ENCODE measurements at regions not wholly inside any gene's neighbourhood (a gene's known extent, or its start where the extent isn't known, plus 50 kb on each side); places are given as distances from the start of the nearest gene placed in this dataset.

DNA sequence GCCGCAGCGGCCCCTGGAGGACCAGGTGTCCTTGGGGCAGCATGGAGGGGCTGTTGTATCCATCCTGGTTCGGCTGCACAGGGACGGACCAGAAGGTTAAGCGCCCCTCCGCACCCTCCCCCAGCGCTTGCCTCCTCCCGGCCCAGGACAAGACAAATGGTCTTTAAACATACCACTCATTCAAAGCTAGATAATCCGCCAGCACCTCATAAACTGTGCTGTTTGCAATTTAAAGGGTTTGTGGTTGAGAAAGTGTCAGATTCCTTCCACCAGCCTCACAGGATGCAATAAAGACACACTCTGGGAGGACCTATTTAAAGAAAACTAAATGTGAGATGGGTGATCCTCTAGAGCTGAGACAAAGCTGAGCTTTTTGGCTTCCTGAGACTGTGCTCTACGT is 426.2 kb upstream of the EEF2KMT start:
- H3K79me2 ChIP-seq (ENCODE audit: low read length), result no peaks in the 10 kb centered on the region
- H3K4me3 ChIP-seq (ENCODE audit: low read length), result no peak overlapping the region
- no peaks in the 10 kb centered on the region for H3K9me3 ChIP-seq (ENCODE audit: insufficient read depth, low read length)
- no peaks in the 10 kb centered on the region for H3K36me3 ChIP-seq (replicated peaks; ENCODE audit: low read depth, low read length)
- H3K4me2 ChIP-seq (ENCODE audit: low read length), result no peak overlapping the region
- H3K4me1 ChIP-seq (ENCODE audit: low read length), result no peaks in the 10 kb centered on the region
- H3K27me3 ChIP-seq (ENCODE audit: low read depth, low read length), result no peaks in the 10 kb centered on the region
- no peak overlapping the region for H3K27ac ChIP-seq (ENCODE audit: low read length)
- H3K9ac ChIP-seq (ENCODE audit: low read length), result no peak overlapping the region
- H2AFZ ChIP-seq (ENCODE audit: low read depth, low read length), result no peak overlapping the region
- no peaks in the 10 kb centered on the region for H4K20me1 ChIP-seq (ENCODE audit: insufficient read depth, low read length)
- TF ChIP-seq CTCF (IDR thresholded peaks at IDR 0.05; ENCODE audit: low read depth, low read length) (no peak), EZH2phosphoT487 (IDR thresholded peaks at IDR 0.05; ENCODE audit: low read depth) (no peak)

- Histone ChIP-seq H3K27ac (ENCODE audit: low read length) (no peak overlapping the region), H3K4me3 (ENCODE audit: low read length) (no peak overlapping the region), H3K4me2 (ENCODE audit: low read length) (no peak overlapping the region), H3K9ac (ENCODE audit: low read length) (no peak overlapping the region), H4K20me1 (ENCODE audit: insufficient read depth, low read length) (no peaks in the 10 kb centered on the region), H2AFZ (ENCODE audit: low read depth, low read length) (no peak overlapping the region), H3K4me1 (ENCODE audit: low read length) (no peaks in the 10 kb centered on the region), H3K36me3 (replicated peaks; ENCODE audit: low read depth, low read length) (no peaks in the 10 kb centered on the region), H3K9me3 (ENCODE audit: insufficient read depth, low read length) (no peaks in the 10 kb centered on the region), H3K27me3 (ENCODE audit: low read depth, low read length) (no peaks in the 10 kb centered on the region), H3K79me2 (ENCODE audit: low read length) (no peaks in the 10 kb centered on the region)
- TF ChIP-seq CTCF (IDR thresholded peaks at IDR 0.05; ENCODE audit: low read depth, low read length) (no peak), EZH2phosphoT487 (IDR thresholded peaks at IDR 0.05; ENCODE audit: low read depth) (no peak)
Observed at GRCh38 chr16:5516115-5516514, 418.5 kb upstream of the EEF2KMT start.

GRCh38 chr16:5512014-5512413 is 414.4 kb upstream of the EEF2KMT start:
- no peaks in the 10 kb centered on the region for H3K9me3 ChIP-seq (ENCODE audit: insufficient read depth, low read length)
- no peaks in the 10 kb centered on the region for H3K27me3 ChIP-seq (ENCODE audit: low read depth, low read length)
- H3K36me3 ChIP-seq (replicated peaks; ENCODE audit: low read depth, low read length), result no peaks in the 10 kb centered on the region
- TF ChIP-seq EZH2phosphoT487 (IDR thresholded peaks at IDR 0.05; ENCODE audit: low read depth), result no peak
- TF ChIP-seq CTCF (IDR thresholded peaks at IDR 0.05; ENCODE audit: low read depth, low read length), result no peak
- H2AFZ ChIP-seq (ENCODE audit: low read depth, low read length), result no peak overlapping the region
- no peak overlapping the region for H3K9ac ChIP-seq (ENCODE audit: low read length)
- H3K4me2 ChIP-seq (ENCODE audit: low read length), result no peak overlapping the region
- no peaks in the 10 kb centered on the region for H3K4me1 ChIP-seq (ENCODE audit: low read length)
- no peaks in the 10 kb centered on the region for H3K79me2 ChIP-seq (ENCODE audit: low read length)
- no peak overlapping the region for H3K4me3 ChIP-seq (ENCODE audit: low read length)
- no peak overlapping the region for H3K27ac ChIP-seq (ENCODE audit: low read length)
- H4K20me1 ChIP-seq (ENCODE audit: insufficient read depth, low read length), result no peaks in the 10 kb centered on the region

DNA sequence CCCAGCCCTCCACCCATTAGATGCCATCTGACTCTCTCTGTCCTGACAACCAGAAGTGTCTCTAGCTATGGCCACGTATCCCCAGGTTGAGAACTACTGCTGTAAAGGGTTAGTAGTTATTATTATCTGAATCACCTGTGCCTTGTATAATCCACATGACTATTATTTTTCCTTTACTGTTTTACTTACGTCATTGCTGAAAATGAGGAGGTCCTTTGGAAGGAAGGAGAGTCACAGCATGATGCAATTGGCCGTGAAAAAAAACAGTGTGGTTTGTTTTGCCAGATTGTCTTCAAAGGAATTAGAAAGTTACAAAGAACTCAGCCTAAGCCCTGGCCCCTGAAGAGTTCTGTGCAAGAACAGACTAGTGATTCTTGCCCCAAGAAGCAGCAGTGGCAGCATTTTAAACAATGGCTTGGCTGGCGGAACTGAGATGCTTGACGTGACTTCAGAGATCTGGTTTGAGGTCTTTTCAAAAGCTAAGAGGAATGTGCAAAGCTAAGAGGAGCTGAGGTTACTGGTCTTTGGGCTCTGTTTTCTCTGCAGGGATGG is 413.3 kb upstream of the EEF2KMT start:
- no peaks in the 10 kb centered on the region for H3K9me3 ChIP-seq (ENCODE audit: insufficient read depth, low read length)

More for the DNA sequence above, 413.3 kb upstream of the EEF2KMT start:
- H3K36me3 ChIP-seq (replicated peaks; ENCODE audit: low read depth, low read length), result no peaks in the 10 kb centered on the region
- H3K9ac ChIP-seq (ENCODE audit: low read length), result no peak overlapping the region
- H3K27ac ChIP-seq (ENCODE audit: low read length), result no peak overlapping the region
- TF ChIP-seq CTCF (IDR thresholded peaks at IDR 0.05; ENCODE audit: low read depth, low read length) (no peak), EZH2phosphoT487 (IDR thresholded peaks at IDR 0.05; ENCODE audit: low read depth) (no peak)
- H3K4me1 ChIP-seq (ENCODE audit: low read length), result no peaks in the 10 kb centered on the region
- no peaks in the 10 kb centered on the region for H3K27me3 ChIP-seq (ENCODE audit: low read depth, low read length)
- no peaks in the 10 kb centered on the region for H4K20me1 ChIP-seq (ENCODE audit: insufficient read depth, low read length)
- no peak overlapping the region for H2AFZ ChIP-seq (ENCODE audit: low read depth, low read length)
- H3K4me3 ChIP-seq (ENCODE audit: low read length), result no peak overlapping the region
- no peaks in the 10 kb centered on the region for H3K79me2 ChIP-seq (ENCODE audit: low read length)
- H3K4me2 ChIP-seq (ENCODE audit: low read length), result no peak overlapping the region
